GM12872 (cell line): ENCODE measurements at regions not wholly inside any gene's neighbourhood (a gene's known extent, or its start where the extent isn't known, plus 50 kb on each side); places are given as distances from the start of the nearest gene placed in this dataset.

Source experiments
- CTCF ChIP-seq: IDR thresholded peaks from 3 replicates; pipeline ENCODE4 v1.5.1; 2011; ENCODE audit warnings: low read depth, mild to moderate bottlenecking, low read length, moderate library complexity; ENCODE audit not compliant: insufficient read depth

GRCh38 chr13:111661052-111661451, 340.6 kb downstream of the TEX29 start:
- no peak for TF ChIP-seq CTCF

GRCh38 chr13:111661776-111662175, 341.3 kb downstream of the TEX29 start:
- TF ChIP-seq CTCF = no peak

- no peak for TF ChIP-seq CTCF
These were observed 342.0 kb downstream of the TEX29 start for GRCh38 chr13:111662451-111662850.

GRCh38 chr13:111662895-111663294, 342.5 kb downstream of the TEX29 start:
- no peak for TF ChIP-seq CTCF

- no peak for TF ChIP-seq CTCF
These were observed 343.1 kb downstream of the TEX29 start for GRCh38 chr13:111663505-111663904.

- no peak for TF ChIP-seq CTCF
These were observed 343.5 kb downstream of the TEX29 start for GRCh38 chr13:111663953-111664421.

GRCh38 chr13:111664696-111665095, 344.3 kb downstream of the TEX29 start:
- no peak for TF ChIP-seq CTCF

- no peak for TF ChIP-seq CTCF
These were observed 345.3 kb downstream of the TEX29 start for GRCh38 chr13:111665691-111666095.
